ENCODE measurements at regions not wholly inside any gene's neighbourhood (a gene's known extent, or its start where the extent isn't known, plus 50 kb on each side); places are given as distances from the start of the nearest gene placed in this dataset.

GRCh38 chr2:228303960-228304359 is 122.5 kb upstream of the SPHKAP start:
- DNase-seq, result no peak

GRCh38 chr2:228283491-228284171 is 102.1 kb upstream of the SPHKAP start:
- DNase-seq, result no peak

DNA sequence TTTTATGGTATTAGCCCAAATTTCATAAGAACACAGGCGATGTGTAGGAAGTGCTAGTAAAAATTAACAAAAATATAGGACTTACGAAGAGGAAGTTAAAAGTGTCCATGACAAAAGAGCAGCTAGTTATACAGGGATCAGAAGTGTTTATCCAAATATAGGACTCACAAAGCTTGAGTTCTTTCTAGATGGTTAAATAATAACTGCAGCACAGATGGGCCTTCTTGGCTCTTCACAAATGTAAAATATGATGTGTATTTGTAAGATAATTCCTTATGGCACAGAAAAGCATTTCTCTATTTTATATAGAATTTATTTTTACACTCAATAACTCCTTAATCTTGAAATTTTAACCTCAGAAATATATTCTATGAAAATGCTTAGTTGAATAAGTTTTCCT is 100.9 kb upstream of the SPHKAP start:
- no peak for DNase-seq

DNA sequence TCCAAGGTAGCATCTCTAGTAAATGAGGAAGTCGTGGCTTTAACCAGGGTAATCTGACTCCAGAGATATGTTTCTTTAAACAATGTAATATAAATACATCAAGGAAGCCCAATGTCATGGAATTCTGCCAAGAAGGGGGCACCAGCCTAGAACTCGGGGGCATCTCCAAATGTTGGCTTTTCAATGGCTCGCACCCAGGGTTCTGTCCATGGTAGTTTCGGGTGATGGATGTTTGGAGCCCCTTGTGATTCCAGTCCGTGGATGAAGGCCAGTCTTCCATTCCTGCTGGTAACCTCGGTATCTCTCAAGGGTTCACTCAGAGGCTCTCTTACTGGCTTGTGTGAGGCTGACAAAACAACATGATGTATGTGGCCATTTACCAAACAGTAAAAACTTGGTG is 91.7 kb upstream of the SPHKAP start:
- no peak for DNase-seq

DNA sequence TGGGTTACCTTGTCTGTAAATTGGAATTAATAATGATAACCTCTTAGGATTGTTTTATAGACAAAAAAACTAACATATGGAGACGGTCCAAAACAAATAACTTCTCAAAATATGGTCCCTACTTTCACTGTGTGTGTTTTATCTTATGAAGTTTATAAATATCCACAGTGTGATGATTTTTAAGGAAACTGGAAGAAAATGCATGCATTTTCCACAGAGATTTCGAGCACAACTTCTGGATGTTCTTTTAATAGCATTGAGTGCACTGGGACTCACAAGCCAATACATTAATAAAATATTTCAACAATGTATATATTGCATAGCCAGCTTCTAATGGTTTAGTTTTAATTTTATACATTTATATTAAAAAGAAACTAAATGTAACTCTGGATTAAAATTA is 87.9 kb upstream of the SPHKAP start:
- no peak for DNase-seq

- DNase-seq, result no peak
Observed at GRCh38 chr2:228268756-228269155, 87.3 kb upstream of the SPHKAP start.

GRCh38 chr2:228268301-228268700 is 86.8 kb upstream of the SPHKAP start:
- no peak for DNase-seq

- DNase-seq, result no peak
Observed at GRCh38 chr2:228263156-228263555, 81.7 kb upstream of the SPHKAP start.

- no peak for DNase-seq
Observed at GRCh38 chr2:228261546-228261945, 80.1 kb upstream of the SPHKAP start.

GRCh38 chr2:228257379-228257778 is 75.9 kb upstream of the SPHKAP start:
- DNase-seq, result no peak

GRCh38 chr2:228253752-228254151 is 72.3 kb upstream of the SPHKAP start:
- no peak for DNase-seq

GRCh38 chr2:228247335-228247734 is 65.8 kb upstream of the SPHKAP start:
- no peak for DNase-seq

- no peak for DNase-seq
Observed at GRCh38 chr2:228245601-228246000, 64.1 kb upstream of the SPHKAP start.

- DNase-seq, result no peak
Observed at GRCh38 chr2:228242591-228242990, 61.1 kb upstream of the SPHKAP start.

DNA sequence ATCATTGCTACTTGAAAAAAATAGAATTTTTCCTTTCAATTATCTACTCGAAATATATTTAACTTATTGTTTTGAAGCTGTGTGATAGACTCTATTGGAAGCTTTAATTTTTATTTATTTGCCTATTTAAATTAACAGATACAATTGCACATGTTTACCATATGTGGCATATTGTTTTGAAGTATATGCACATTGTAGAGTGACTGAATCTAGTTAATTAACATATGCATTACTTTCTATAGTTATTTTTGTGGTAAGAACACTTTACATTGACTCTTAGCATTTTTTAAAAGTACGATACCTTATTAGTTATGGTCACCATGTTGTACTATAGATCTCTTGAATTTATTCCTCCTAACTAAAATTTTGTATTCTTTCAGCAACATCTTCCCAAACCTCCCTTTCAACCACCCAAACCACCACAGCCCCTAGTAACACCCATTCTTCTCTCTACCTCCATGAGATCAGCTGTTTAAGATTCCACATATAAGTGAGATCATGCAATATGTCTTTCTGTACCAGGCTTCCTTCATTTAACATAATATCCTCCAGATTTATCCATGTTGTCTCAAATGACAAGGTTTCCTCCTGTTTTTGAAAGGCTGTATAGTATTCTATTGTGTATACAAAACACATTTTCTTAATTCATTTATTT is 58.5 kb upstream of the SPHKAP start:
- DNase-seq, result no peak

DNA sequence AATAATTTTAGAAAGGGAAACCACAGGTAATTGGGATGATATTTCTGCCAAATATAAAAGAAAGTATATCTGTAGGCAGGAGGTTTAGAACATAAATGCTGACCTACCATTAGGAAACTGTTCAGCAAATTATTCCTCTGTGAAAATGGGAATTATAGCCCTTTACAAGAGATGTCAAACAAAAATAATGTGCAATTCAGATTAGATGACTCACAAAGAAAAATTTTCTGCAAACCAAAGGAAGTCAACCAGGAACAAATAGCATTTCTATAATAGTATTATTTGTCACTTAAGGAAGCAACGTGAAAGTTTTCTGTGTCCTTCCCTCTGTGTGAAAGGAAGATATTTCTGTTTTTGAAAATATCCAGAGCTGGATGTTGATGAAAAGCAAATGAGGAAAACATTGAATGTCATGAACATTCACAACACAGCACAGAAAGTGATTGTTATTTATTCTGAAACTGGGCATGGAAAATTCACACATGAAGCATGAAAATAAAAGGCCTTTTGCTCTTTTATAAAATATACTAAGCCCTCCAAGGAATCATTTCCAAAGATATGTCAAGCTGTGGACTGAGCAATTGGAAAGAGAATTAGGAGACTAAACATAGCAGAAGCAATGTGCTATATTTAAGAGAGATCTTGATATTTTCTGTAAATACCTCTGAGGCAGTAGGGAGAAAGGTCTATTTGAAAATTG is 57.9 kb upstream of the SPHKAP start:
- DNase-seq, result no peak

Measured in NCI-H748 treated with DMSO at 0.1 percent for 48 hours (cell line).